GM21619 (cell line): ENCODE measurements at regions not wholly inside any gene's neighbourhood (a gene's known extent, or its start where the extent isn't known, plus 50 kb on each side); places are given as distances from the start of the nearest gene placed in this dataset.

Experiments
- ATAC-seq: cut with Tn5 transposase; IDR thresholded peaks from one replicate; pipeline ENCODE4 v1.9.1; 2021; ENCODE audit not compliant: unreplicated experiment

DNA sequence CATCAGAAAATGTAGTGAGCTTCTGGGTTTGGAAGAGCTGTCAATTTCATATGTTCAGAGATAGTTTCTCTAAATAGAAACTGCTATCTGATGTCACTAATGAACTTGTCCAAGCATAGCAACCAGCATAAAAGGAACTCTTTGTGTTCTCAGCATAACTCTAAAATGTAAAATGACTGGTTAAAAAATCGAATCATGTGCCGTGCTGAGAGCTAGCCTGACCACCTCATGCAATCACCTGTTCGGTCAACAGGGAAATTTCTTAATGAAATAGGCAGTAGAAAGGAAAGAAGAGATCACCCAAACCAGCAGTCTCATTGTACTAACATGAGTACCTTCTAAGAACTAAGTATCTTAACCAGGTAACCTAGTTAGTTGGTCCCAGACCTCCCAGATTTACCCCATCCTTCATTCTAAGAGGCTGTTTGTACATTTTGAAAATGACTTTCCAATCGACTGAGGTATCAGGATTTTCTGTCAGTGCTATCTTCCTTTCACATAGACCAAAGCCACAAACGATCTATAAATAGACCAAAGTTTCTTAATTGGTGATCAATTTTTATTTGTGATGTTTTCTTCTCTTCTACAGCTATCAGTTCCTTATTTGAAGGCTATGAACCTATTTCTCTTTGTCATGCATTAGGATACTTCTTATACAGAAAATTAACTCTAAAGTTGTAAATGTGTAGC, 147.3 kb downstream of the TLR5 start:
- ATAC-seq: peak; percentile 66

DNA sequence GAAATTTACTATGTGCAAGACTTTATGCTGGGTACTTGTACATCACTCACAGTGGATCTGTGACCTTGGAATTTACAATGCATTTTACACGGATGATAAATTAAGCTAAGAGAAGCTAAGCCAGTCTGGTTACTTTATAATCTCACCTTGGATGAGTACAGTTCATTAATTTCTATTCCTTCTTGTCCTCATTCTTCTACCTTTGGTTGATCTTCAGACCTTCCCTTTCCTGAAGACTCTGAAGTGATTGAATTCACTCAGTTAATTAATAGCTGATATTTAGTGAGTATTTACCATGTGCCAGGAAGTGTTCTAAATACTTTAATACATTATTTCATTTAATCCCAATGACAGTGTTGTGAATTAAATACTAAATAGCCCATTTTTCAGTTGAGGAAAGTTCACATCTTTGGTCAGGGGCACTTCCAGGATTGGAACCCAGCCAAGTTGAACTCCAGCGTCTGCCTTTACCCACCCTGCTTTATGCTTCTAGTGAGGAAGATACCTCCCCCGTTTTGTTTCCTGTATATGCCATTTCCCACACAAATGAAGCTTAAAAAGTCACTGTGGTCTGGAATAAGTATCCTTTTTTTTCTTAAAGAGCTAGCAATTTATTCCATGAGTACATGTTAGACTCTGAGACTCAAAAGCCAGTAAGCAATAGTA, 146.6 kb downstream of the TLR5 start:
- ATAC-seq: no peak

DNA sequence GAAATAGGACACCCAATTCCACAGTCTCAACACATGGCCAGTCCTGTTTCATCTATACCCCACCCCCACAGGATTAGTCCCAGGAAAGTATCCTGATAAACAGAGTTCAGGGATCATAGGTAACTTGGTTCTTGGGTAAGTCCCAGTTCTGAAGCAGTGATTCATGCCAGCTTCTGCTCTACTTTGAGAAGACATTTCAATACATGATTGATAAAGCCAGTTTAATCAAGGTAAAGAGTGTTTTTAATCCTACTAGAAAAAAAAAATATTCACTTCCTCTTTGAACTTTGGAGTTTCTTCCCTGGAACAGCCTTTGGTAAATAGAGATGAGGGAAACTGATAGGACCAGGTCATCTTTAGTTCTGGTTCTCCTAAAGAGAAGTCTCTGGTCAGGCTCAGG, 142.4 kb downstream of the TLR5 start:
- ATAC-seq: no peak

DNA sequence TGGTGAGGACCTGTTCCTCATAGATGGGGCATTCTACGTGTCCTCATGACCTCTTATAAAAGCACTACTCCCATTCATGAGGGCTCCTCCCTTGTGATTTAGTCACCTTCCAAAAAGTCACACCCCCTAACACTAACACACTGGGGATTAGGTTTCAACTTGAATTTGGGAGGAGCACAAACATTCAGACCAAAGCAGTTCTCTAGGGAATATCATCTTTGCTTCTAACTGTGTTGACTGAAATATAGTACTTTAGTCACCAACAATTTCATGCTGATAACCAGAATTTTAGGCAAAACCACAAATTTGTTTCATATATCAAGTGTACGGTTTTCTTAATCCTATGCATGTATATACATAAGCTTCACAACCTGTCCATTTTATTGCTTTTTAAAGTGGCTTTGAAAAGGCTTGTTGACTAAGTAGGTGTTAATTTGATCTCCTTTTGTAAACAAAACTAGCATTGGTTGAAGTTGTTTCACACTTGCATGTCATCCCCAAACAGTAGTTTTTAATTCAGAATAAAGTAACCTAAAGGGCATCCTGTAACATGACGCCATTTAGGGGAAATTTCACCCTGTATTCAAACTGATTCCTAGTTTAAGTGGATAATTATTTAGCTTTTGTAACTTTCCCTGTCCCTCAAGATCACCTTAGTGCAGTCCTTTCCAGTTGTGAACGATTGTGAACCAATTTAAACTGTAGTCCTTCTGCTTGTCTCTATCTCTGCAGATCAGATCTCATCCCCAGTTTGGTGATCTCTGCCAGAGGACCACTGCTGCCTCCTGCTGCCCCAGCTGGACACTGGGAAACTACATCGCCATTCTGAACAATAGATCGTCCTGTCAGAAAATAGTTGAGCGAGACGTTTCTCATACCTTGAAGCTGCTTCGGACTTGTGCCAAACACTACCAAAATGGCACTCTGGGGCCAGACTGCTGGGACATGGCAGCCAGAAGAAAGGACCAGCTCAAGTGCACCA, 141.1 kb downstream of the TLR5 start:
- no peak for ATAC-seq

DNA sequence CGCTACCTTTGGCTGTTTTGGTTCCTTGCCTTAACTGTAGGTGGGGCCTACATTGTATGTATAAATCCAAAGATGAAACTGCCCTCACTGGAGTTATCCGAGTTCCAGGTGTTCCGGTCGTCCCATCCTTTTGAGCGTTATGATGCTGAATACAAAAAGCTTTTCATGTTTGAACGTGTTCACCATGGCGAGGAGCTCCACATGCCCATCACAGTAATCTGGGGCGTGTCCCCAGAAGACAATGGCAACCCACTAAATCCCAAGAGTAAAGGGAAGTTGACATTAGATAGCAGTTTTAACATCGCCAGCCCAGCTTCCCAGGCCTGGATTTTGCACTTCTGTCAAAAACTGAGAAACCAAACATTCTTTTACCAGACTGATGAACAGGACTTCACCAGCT, 139.5 kb downstream of the TLR5 start:
- no peak for ATAC-seq

DNA sequence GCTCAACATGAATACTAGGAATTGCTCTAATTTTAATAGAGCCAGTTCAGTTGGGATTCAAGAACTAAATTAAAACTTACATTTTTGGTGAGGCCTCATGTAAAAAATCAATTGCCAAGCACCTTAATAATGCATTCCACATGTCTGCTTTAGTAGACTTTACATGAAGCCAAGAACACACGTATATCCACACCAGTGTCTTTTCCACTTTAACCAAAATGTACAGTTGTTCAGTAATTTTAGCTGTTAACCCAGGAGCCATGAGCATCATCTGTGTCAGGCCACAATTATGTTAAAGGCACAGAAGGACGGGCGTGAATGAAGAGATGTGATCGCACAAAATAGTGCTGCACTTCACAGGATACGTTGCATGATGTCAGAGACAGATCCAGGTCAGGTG, 136.7 kb downstream of the TLR5 start:
- ATAC-seq: no peak

DNA sequence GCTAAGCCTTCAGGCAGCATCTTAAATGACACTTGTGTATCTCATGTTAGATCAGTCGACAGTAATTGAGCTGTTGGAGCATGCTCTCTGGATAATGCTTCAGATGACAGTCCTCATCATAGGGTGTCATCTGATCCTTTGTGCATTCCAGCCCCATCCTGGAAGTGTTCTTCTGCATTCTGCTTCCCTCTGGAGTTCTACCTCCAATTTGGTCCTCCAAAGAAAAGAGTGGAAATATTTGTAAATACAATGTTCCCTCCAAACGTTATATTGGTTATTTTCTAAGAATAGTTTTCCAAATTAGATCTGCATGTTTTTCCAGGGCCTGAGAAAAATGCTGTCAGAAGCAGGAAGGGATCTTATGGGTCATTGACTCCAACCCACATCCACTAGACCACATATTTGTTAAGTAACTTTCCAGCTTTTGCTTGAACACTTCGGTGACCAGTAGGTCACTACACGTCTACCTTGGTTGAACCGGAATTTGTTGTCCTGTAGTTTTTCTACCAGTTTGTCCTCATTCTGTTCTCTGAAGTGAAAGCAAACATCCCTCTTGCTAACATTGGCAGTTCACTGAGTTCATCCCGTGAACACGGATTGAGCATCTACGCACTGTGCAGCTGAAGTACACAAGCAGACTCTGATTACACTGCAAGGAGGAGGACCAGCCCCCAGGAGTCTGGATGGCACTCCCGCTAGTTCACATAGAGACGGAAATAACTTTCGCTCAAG, 136.0 kb downstream of the TLR5 start:
- no peak for ATAC-seq

DNA sequence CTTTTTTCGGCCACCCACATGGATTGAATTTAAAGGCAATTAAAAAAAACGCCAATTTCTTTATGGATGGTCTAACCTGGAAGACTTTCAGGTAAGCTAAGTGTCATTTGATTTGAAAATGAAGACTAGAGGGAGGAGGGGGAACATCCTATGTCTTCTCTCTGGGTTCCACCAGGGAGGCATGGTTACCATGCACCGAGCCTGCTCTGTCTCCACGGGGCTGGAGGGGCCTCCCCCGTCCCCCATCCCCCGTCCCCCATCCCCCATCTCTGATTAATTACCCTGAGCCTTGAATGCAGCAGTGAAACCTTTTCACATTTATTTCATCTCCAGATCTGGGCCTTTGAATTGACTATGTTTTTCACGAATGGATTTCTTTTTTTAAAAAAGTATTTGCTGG, 135.1 kb downstream of the TLR5 start:
- ATAC-seq: no peak

DNA sequence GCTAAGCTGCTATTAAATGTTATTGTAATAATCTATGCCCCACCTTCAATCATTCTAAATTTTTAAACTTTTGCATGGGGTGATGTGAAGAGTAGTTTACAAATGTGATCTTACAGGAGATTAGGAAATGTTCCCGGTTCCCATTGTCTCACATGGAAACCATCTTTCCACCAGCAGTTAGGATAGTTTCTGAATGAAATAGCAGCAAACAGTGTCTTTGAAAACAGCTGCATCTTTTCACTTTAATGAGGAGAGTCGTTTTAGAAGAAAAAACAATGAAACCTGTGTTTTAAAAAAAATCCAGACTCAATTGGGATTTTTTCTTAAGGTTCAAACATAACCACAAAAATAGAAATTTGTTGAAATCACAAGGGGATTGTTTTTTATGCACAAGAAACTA, 134.2 kb downstream of the TLR5 start:
- no peak for ATAC-seq

DNA sequence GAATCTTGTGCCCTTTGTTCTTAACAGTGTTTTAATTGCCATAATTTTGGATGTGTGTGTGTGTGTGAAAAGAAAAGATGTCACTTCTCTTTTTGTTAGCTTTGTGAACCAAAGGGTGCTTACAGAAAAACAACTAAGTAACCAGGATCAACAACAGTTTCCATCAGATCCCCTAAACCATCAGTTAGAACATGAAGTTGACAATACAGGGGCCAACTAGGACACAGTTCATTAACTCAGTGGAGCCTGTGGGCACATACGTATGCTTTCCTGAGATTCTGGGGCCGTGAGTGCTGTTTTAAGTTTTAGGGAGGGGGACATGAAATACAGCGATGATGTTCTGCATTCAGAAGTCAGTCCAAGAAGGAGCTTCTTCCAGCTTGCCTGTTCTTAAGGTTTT, 133.6 kb downstream of the TLR5 start:
- ATAC-seq: no peak

DNA sequence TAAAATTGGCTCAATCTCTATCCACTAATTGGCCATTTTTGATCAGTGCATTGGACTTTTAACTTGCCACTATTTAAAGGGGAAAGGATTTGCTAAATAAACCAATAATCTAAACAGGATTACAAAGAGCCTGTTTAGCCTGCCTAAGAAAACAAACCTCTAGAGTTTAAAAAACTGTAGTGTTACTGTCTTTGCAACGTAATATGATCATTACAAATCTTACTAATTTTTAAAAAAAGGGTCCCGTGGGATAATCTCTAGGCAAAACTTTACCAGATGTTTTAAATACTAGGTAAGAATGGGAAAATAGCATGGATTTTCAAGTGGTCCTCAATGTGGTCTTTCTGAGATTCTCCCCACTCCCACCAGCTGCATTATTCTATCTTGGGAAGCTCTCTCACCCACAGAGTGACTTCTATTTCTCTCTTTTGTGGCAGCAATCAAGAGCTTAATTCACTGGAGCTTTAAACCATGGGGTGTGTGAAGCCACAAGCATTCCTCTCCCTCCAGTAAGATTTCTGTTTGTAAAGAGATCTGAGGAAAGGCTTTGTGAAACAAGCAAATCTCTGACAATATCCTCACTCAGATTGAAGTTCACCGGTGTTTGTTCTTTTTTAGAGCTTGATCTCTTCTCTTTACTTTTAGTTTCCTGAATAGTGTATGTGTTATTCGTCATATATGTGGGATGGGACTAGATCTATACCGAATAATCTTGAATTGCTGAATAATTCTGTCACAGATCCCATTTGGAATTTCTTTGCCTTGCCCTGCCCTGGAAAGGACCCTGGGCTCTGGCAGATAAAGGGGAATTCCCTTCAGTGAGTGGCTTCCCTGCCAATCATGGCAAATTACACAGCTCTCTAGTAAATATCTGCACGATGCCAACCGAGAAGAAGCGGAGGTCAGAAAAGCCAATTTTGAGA, 132.2 kb downstream of the TLR5 start:
- no peak for ATAC-seq

DNA sequence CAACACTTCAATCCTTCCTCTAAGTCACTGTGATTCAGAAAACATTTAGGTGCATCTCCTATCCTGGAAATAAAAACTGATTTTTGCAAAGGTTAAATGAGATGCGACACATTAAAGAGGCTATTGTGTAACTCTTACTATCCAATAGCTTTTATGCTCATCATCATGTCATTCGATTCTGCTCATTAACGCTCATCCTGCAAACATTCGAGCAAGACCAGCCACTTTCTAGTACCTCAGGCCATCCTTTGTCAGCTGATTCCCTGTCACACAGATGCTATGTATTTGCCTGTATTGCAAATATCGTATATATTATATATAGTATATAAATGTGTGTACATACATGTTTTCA, 131.6 kb downstream of the TLR5 start:
- ATAC-seq: no peak

DNA sequence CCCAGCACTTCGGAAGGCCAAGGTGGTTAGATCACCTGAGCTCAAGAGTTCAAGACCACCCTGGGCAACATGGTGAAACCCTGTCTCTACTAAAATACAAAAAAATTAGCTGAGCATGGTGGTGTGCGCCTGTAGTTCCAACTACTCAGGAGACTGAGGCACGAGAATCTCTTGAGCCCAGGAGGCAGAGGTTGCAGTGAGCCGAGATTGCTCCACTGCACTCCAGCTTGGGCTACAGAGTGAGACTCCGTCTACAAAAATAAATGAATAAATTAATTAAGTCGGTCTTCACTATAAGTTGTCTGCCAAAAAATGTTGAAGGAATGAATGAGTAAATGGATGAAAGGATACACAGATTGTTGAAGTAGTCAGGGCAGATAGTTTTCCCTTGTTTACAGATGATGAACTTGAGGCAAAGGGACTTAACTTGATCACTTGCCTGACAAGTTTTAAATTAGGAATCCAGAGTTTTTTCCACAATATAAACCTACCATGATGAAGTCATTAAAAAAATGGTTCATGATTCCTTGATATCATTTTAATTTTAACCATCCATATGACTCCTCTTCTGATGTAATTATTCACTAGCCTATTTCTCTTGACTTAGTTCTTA, 130.8 kb downstream of the TLR5 start:
- no peak for ATAC-seq

DNA sequence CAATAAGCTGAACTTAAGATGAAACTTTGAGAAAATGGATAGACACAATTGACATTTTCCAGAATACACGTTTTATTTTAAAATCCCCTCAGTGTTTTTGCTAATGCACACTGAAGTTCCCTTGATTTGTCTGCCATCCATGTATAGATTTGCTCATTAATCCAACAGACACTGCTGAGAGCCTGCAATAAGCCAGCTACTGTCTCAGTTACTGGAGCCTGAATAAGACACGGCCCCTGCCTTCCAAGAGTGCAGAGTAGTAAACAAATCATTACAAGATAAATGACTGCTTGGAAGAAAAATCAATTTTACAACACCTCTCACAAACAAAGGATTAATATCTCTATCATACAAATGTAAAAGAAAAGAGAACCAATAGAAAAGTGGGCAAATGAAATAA, 130.1 kb downstream of the TLR5 start:
- no peak for ATAC-seq

DNA sequence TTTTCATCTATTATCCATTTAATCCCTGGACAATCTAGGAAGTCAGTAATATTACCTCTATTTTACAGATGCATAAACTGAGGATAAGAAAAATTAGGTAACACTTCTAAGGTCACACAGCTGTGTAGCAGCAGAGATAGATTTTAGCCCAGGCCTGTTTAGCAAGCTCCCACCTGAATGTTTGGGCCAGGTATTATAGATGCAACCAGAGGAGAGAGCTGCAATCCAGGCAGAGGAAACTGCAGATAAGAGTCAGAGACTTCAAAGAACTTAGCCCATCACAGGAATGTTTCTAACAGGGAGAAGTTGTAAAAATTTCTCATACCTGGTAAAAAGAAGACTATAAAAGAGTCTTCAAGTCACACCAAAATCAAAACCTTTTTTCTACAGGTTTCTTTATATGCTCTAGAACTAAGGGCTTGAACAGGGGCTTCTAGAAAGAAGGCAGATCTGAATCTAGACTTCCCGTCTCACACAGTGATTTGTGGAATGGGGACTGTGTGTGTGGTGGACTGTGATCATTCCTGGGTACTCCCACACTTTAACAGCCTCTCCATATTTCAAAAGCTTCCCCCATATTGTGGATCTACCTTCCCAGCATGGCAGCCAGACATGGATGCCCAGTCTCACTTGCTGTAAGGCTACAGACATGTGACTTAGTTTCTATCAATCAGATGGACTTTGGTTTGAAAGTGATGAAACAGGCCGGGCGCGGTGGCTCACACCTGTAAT, 128.7 kb downstream of the TLR5 start:
- ATAC-seq: no peak

DNA sequence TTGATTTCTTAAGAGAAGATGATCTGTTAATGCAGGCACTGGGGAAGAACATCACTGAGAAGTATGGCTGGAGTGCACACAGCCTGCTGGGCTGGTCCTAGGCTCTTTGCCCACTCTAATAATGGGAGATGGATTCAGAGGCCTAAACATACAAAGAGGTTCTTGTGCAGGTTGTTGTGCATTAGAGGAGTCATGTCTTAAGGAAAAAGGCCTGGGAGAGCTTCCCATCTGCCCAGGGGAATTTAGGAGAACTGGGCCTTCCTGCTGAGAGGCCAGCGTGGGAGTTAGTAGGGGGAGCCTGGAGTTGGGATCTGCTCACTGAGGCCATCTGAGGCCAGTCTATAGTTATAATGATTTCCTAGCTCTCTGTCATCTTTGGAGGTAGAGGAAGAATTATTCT, 126.7 kb downstream of the TLR5 start:
- ATAC-seq: no peak

DNA sequence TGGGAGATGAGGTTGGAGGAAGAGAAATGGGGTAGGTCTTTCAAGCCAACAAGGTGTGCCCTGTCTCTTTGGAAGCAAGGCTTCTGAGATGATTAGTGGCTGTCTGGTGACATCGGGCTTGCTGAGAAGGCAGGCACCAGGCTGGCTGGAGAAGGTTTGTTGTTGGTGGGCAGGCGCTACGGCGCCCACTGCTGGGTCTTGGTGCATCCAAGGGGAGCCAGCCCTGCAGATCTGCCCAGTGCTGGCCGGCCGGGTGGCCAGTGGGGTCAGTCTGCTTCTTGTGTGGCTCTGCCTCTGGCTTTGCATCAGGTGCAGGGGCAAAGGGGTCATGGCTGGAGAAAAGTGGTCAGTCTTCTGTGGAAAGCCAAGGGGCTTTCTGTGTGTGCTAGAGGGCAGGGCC, 126.2 kb downstream of the TLR5 start:
- ATAC-seq: no peak

DNA sequence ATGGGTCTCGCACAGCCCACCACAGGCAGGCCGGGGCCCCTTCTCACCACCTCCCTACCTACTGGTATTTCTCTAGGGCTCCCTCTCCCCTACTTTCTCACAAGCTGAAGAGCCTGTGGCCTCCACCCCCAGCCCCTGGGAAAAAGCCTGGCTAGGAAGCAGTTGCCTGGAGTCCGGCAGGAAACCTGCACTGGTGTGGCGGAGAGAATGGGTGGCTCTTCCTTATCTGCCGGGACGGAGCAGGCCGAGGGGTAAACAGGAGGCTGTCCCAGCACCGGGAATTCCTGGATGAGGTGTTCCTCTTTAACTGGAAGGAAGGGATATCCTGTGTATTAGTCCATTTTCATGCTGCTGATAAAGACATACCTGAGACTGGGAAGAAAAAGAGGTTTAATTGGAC, 125.8 kb downstream of the TLR5 start:
- ATAC-seq: no peak

DNA sequence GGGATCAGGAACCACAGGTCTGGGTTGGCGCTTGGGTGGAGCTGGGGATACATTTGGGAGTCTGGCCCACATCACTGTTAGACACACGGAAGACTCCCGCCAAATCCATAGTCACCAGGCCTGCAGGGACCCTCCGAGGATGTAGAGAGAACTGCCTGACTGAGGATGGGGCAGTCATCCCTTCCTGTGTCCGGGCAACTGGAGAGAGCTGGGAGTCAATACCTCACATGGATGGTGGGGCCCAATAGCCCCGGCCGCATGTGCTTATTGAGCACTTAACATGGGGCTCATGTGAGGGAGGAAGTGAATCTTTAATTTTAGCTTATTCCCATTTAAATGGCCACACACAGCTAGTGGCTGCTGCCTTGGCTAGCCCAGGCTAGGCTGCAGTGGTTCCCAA, 124.5 kb downstream of the TLR5 start:
- no peak for ATAC-seq
